ENCODE measurements at regions not wholly inside any gene's neighbourhood (a gene's known extent, or its start where the extent isn't known, plus 50 kb on each side); places are given as distances from the start of the nearest gene placed in this dataset.

DNA sequence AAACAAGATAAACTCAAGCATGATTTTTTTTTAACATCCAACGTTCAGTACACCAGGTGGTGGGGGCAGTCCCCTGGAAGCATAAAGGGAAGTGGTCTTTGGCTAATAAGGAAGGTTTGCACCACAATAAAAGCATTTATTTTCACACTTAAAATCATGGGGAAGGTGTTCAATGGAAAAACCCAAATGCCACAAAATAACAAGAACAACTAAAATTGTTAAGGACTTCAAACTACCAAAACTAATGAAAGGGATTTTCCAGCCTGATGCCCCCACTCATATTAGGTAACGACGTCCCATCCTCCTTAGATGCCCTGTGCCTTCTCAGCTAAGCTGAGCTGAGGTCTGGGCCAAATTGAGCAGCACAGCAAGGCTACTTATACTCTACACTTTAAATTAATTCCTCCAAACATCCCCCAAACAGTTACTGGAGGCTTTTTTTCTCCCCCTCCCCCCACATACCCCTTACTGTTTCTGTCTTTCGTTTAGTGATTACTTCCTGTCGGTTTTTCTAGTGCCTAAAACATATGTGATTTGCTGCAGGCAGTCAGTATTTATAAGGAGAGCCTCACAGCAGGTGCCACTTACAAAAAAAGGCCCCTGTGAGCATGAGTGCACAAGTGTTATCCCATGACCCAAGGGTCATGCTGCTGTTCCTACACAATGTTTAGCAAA is 259.7 kb upstream of the ZNF608 start:
- DNase-seq (ENCODE audit: low read depth in 2 of 2) = no peak

DNA sequence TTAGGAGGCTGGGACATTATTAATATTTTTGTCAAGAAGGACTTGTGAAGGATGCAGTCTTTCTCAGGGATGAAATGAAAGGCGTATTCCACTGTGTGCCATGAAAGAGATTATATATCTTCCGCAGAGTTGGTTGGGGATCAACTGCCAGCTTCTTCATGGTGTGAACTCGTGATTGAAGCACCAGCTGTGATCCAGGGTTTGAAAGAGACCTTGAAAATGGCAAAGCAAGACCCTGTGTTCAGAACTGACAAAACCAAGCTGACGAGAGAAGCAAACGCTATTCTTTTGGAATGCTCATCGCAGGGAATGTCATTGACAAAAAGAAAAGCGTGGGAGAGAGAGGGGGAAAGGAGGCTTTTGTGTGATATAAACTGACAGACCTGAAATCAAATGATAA is 263.9 kb upstream of the ZNF608 start:
- no peak for DNase-seq (ENCODE audit: low read depth in 2 of 2)

DNA sequence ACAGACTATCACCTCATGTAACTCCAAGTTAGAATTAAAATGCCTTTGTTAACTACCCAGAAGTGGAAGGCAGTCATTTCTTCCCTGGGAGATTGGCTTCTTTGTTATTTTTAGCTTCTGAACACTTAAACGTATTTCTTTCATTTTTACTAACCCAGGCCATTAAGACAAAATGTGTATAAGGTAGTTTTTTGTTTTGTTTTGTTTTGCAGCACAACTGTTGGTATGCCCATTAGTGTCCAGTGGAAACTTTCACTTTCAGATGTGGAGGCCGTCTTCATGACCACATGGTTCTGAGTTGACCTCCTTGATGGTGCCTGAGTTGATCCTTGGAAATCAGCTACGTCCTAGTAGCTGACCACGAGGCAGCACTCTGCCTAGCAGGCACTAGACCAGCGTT is 264.6 kb upstream of the ZNF608 start:
- DNase-seq (ENCODE audit: low read depth in 2 of 2) = no peak

DNA sequence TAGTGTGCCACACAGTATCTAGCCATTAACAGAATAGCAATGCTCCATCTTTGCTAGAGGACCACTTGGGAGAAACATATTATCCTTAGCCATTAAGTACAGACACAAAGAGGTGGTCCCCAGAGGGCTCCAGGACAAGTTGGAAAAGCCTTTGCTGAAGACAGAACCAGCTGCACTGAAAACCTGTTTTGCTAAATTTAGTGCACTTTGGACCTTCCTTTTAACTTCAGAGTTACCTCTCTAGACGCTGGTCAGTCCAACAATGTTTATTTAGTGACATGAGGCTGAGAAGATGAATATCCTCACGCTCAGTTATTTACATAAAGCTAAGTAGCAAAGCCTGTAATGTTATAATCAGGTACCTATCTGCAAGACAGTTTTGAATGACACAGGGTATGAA is 265.0 kb upstream of the ZNF608 start:
- no peak for DNase-seq (ENCODE audit: low read depth in 2 of 2)

DNA sequence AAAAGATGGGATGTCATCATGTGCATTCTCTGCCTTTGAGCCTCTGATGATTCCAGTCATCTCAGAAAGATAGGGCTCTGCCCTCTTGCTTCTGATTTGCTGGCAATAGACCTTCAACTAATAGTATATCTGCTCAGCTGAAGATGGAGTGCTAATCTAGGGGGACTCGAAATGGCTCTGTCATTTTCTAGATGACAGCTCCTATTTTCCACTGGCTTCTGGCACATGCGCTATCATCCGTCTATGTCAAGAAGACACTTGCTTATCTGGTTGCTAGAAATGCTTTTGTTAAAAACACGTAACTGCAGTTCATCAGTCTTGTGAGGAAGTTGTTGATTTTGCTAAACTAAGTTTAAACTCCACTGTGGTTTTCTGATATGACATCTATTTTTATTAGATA is 265.5 kb upstream of the ZNF608 start:
- no peak for DNase-seq (ENCODE audit: low read depth in 2 of 2)

DNA sequence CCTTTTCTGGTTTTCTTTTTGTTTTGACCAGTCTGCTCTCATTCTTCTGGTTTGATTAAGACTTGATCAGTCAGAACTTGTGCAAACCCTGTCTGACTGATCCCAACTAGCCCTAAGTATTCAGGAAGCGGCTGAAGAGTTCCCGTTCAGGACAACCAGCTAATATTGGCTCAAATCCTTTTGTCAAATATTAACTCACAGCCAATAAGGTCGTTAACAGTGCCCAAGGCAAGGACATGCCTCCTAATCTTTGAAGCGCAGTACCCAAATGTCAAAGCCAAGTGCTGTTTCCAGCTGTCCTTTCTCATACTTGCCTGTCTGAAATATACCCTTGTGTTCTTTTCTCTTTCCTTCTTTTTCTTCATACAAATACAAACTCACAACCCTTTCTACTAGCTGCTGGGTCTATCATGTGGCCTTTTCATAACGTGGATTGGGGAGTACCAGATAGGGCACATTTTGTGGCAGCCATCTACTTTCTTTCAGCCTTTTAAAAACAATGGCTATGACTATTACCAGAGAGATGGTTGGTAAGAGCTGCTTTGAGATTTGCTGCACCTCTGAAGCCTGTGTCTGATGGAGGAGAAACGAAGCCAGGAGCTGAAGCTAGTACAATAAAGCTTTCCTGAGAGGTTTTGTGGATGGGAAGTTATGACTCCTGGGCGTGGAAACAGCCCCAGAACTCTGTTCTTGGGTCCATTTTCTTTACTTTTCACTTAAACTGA is 266.4 kb upstream of the ZNF608 start:
- DNase-seq (ENCODE audit: low read depth in 2 of 2) = no peak

DNA sequence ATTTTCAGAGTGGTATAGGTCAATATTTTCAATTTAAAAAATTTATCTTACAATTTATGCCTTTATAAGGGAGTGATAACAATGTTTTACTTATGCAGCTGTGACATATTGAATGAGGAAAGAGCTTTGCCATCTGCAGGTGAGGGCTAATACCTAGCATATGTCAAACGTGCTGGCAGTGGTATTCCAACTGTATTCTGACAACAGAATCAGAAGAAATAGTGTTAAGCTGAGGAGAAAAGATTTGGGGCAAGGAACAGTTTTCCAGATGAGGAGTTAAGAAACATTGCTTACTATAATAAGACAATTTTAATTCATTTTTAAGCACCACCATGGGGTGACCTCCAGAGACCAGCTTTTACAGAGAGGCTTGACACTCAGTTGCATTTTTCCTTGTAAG is 267.8 kb upstream of the ZNF608 start:
- DNase-seq (ENCODE audit: low read depth in 2 of 2) = no peak

DNA sequence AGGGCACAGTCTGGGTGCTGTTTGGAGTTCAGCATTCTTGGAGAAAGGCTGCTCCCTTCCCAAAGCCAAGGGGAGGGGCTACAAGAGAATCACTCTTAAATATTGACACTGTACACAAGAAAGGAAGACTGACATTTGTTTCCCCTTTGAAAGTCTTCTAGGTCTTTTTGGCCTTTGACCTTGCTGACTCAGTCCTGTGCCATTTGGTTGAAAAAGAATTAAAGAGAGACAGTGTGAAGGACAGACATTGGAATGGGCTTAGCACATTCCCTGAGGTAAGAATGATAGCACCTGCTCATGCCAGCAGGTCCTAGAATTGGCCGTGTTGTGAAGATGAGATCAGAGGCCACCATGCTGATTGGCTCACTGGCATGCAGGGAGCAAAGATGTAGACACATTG is 271.4 kb upstream of the ZNF608 start:
- no peak for DNase-seq (ENCODE audit: low read depth in 2 of 2)

DNA sequence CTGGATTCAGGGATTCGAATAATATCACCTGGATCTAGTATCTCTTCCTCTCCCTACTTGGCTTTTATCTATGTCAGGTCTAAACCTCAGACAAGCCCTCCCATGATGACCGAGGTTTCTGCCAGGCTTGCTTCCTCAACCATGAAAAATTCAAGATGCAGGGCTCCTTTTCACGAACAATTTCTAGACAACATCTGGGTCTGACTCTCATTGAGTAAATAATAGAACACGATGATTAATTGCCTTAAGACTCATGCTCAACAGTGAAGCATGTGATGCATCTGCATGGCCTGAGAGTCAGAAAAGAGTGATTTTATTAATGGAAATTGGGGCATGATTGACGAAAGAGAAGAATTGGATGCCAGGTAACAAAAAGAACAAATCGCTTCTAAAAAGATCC is 277.2 kb upstream of the ZNF608 start:
- DNase-seq (ENCODE audit: low read depth in 2 of 2) = no peak

DNA sequence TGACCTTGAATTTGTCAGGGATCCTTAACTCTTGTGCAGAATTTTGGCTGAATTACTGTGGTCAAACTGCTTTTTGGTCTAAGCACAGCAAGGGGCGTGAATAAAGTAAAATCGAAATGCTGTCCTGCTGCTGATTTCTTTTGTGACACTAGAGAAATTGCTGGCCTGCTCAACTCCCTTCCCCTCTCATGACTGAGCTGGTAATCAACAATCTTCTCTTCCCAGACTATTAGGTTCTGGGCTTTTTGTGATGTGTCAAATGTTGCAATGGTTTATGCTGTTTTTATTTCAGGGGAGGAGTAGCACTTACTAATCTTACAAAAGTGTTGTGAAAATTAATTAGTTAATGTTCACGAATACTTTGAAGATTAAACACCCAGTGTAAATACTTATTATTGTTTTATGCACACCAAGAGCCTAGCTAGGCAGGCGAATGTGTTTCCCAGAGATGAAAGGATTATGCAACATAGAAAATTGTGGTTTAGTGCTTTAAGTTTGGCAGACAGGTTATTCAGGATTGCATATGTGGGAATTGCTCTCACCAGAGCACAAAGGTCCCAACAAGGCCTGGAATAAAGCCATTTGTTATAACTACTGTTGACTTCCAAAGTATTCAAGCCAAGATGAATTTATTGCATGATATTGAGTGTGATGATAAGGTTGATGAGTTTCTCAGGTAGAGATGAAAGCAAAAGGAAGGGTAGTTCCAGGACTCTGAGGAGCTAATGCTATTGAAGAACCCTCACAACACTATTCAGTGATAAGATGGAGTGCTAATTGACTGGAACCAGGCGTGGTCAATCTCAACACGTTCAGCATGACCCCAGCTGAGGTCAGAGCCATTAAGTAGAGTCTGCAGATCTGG is 280.7 kb upstream of the ZNF608 start:
- DNase-seq (ENCODE audit: low read depth in 2 of 2) = no peak

DNA sequence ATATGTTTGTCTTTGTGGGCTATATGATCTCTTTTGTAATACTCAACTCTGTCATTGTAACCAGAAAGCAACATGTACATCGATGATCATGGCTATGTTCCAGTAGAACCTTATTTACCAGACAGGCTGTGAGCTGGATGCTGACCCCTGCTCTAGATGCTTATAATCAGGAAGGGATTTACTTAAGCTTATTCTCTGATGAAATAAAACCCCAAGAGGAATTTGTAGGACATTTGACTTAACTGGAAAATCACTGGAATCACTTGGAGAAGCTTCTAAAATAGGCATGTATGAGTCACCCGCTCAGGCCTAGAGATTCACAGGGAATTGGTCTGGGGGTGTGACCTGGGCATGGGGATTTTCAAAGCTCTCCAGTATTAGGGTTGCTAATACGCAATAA is 285.8 kb upstream of the ZNF608 start:
- no peak for DNase-seq (ENCODE audit: low read depth in 2 of 2)

DNA sequence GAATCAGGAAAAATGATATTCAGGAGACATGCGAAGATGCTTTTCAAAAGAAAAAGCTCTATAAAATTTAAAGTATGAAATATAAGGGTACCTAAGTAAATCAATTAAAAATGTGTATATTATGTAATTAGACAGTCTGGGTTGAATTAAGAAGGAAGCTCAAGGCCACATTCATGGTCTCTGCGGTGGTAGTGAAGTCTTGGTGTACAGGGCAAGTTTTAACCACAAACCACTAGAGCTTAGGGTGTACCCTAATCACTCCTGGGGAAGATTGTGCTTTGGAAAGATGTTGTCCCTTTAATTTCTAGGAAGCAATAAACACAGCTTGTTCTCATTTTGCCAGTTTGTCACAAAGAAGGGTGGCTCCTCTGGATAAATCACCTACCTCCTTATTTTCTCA is 287.2 kb upstream of the ZNF608 start:
- DNase-seq (ENCODE audit: low read depth in 2 of 2) = no peak

DNA sequence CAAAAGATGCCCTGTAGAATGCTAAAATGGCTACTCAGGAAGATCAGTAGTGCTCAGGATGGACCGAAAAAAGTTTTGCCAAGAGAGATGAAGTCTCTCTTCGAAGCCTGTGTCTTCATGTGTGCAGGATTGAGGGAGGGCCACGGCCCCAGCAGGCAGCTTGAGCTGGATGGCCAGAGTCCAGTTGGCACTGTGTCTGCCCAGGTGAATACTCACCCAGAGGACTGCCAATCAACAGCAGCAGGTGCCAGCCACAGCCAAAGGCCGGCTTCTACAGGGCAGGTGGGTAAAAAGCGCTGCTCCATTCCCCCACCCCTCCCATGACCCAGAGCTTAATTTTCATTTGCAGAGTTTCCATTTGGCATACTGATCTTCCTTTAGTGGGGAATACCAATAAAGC is 287.9 kb upstream of the ZNF608 start:
- DNase-seq (ENCODE audit: low read depth in 2 of 2) = no peak

DNA sequence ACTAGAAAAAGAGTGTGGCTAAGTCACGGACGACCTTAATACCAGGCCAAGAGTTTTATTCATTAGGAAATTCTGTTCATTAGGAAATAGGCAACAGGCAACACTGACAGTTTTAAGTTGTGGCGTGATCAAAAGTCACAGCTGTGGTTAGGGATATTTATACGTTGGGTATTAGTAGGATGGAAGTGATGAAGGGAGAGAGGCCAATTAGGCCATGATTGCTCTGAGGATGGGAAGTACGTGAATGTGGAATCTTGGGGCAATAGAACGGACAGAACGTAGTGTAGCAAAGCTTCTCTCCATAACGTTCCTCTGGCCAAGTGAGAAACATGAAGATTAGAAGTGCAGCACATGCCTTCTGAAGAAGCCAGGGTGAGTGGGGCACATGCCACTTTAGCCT is 290.1 kb upstream of the ZNF608 start:
- DNase-seq (ENCODE audit: low read depth in 2 of 2) = no peak

DNA sequence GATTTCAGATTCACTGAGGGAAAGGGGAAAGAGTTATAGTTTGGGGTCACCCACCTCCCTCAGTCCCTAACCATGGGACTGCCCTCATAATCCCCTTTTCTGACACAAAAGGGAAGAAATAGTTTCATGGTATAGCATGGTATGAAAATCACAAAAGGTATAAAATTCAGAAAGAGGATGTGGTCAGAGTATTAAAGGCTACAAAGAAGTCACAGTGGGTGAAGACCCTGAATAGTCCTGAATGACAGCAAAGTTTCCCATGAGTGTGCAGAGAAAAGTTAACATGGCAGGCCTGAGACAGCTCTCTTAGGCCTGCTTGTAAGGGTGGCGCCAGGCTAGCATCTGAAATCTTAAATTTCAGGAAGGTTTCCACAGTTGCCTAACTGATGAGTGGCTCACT is 290.6 kb upstream of the ZNF608 start:
- DNase-seq (ENCODE audit: low read depth in 2 of 2) = no peak

DNA sequence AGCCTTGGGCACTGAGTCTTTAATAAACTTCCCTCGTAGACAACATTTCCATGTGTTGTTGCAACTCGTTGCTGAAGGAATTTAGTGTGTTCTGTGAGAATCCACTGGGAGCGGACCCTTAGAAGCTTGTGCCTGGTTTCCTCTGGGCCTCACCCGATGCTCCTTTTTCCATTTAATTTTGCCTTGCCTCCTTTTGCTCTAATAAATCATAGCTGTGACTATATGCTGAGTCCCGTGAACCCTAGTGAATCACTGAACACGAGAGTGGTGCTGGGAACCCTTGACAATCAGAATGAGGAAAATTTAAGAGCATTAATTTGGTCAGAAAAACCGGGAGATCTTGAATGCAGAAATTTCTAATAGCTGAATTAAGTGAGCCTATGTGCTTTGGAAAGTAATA is 291.1 kb upstream of the ZNF608 start:
- DNase-seq (ENCODE audit: low read depth in 2 of 2) = no peak

DNA sequence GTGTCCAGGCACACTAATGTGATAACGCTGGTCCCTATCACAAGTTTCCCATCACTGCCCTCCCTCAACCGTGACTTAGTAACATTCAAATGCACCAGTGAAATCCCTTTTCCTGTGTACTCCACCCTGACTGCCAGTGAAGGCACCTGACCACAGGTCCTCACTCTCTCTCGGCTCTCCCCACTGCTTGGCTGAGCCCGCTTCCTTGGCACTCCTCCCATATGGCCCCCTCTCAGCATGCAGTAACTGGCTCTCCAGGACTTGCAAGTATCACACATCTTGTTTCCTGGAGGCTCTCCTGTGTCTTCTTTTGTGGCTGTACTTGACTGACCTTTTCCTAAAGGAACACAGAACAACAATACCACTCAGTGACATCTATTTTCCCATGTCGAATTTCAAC is 292.0 kb upstream of the ZNF608 start:
- DNase-seq (ENCODE audit: low read depth in 2 of 2) = no peak

DNA sequence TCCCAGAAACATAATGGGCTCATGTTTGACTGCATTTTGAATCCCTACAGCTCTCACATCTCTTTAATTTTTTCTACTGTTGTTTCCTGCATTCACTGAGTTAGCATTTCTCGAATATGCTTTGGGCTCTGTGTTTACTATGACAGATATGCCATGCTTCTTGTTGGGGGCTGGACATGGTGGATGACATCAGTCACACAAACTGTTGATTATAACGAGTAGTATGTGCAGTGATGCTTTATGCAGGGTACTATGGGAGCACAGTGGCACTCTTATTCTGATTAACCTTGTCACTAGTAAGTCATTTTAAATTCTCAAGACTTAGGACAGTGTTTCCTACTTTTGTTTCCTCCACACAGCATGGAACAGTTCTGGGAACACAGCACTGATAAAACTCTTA is 295.4 kb upstream of the ZNF608 start:
- DNase-seq (ENCODE audit: low read depth in 2 of 2) = no peak

DNA sequence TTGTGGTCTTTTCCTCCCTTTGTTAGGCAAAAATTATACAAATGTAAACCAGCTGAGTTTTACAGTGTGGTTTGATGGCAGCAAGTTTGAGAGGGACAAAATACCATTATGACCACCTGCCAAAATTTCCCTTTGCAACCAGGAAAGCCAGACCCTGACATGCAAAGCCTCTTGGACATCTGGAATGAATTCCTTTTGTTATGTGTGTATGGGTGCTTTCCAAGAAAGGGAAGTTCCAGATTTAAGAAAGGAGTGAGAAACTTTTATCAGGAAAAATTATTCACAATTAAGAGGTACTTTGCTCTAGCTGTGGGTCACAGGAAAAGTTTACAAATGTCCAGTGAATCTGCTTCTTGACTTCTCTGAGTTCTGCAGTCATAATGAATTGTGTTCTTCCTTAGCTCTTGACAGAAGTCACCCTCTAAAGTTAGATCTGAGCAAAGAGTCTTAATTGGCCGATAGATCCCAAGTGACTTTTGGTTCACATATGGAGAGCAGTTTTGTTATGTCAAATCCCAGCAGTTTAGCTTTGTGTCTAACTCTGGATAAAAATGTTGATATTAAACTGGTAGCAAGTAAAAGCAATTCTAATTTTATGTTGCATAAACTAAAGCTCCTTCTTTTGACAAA is 295.9 kb upstream of the ZNF608 start:
- no peak for DNase-seq (ENCODE audit: low read depth in 2 of 2)

DNA sequence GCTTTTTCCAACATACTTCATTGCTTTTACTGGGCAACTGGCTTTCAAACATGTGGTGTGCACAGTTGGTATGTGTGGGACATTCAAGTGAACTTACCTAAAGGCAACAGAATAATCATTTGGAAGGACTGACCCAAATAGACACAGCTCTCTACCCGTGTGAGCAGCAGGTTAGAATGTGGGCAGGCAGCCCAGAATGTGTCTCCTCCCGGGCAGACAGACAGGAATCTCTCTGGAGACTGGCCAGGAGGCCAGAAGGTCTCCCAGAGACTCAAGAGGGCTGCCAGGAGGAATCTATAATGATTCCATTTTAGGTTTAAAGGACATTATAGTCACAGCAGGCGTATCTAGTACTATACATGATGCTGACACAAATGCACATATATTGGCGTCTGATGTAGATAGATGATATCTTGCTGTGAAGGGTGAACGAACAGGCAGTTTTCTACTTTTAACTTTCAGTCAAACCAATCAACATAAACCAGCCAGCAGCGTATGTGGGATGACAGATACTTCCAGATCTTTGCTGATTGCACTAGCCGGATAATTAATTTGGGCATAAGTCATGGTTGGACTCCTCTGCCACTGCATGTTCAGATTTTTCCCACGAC is 297.4 kb upstream of the ZNF608 start:
- no peak for DNase-seq (ENCODE audit: low read depth in 2 of 2)

DNA sequence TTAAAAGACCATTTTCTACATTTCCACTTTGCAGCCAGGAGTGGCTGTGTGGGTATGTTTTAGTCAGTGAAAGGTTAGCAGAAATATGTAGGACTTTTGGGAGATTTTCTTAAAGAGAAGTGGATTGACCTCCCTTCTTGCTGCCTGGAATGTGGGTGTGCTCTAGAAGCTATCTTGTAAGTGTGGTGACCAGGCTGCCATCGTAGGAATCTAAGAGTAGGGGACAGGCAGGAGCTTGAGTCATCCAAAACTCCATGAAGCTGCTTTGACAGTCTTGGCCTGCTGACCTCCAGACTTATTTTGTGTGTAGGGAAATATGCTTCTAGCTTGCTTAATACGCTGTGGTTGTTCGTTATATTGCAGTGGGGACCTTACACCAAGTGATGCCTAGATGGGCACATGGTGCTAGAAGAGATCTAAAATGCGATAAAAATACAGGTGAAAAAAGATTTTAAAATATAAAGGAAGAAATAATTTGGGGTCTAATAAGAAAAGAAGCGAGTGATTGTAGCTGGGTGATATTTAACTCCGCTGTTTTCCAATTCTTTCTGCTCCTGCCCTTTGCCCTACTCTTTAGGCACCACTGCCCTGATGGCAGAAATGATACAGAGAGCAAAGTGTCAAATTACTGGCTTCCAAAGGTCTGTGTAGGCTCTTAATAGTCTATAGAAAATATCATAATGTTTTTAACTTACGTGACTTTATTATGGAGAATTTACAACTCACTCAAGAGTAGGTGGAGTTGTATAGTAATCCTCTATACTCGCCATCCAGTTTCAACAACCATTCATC is 298.2 kb upstream of the ZNF608 start:
- no peak for DNase-seq (ENCODE audit: low read depth in 2 of 2)
